NB4 (cell line): ENCODE measurements at regions not wholly inside any gene's neighbourhood (a gene's known extent, or its start where the extent isn't known, plus 50 kb on each side); places are given as distances from the start of the nearest gene placed in this dataset.

ENCODE experiments used
- DNase-seq: peaks from one replicate; pipeline ENCODE4 v3.0.0; 2010; ENCODE audit warnings: low read depth
- H3K4me3 ChIP-seq: one replicate; pipeline ENCODE4 v1.5.1; 2011; ENCODE audit warnings: mild to moderate bottlenecking, low read depth, low read length, moderate library complexity
- MYC ChIP-seq: IDR thresholded peaks from 2 replicates; pipeline ENCODE4 v1.6.1; 2011; ENCODE audit warnings: low read depth, low read length
- POLR2A ChIP-seq: IDR thresholded peaks from 2 replicates; pipeline ENCODE4 v1.6.1; 2011; ENCODE audit warnings: mild to moderate bottlenecking; ENCODE audit not compliant: insufficient read length; ENCODE audit errors: extremely low read depth
- TF ChIP-seq, protein P1 (sequence below): IDR thresholded peaks from one replicate; pipeline ENCODE4 v1.5.1; 2012; ENCODE audit warnings: low read depth, low read length
- TF ChIP-seq, protein P2 (sequence below): IDR thresholded peaks from 2 replicates; pipeline ENCODE4 v1.6.1; 2011; ENCODE audit warnings: low read depth, low read length

DNA sequence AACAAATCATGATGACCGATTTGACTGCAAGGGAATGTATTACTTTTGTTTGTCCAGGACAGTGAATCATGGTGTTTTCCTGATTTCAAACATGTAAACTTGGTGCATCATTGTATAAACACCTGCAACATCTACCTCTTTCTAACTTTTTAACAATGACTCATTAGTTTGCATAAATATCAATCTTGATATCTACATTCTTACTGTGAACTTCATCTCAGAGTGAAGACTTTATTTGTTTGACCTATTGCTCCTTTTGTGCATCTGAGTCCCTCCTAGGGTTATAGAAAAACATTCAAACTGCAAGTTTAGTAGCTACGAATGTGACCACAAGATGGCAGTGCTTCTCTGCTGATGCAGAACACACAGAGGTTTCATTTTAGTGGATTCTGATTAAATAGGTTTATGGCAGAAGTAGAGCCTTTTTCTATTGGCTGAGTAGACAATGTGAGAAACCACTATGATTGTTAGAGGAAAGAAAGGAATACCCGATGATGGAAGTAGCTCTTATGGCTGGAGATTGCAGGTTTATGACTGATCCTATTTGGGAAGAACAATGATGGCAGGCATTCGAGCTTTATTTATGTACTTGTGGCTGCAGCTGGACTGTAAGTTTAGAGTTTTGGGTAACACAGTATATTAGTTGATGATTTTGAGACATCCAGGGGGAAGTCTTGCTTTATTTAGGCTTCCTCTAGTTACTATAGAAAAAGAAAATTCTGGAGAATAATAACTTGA lies 244.2 kb upstream of the OR4E1 start:
- H3K4me3 ChIP-seq = no peak overlapping the region
- TF ChIP-seq, protein P1, sequence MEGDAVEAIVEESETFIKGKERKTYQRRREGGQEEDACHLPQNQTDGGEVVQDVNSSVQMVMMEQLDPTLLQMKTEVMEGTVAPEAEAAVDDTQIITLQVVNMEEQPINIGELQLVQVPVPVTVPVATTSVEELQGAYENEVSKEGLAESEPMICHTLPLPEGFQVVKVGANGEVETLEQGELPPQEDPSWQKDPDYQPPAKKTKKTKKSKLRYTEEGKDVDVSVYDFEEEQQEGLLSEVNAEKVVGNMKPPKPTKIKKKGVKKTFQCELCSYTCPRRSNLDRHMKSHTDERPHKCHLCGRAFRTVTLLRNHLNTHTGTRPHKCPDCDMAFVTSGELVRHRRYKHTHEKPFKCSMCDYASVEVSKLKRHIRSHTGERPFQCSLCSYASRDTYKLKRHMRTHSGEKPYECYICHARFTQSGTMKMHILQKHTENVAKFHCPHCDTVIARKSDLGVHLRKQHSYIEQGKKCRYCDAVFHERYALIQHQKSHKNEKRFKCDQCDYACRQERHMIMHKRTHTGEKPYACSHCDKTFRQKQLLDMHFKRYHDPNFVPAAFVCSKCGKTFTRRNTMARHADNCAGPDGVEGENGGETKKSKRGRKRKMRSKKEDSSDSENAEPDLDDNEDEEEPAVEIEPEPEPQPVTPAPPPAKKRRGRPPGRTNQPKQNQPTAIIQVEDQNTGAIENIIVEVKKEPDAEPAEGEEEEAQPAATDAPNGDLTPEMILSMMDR = peak; percentile 78
- no peak for TF ChIP-seq MYC
- DNase-seq = peak; percentile 48

DNA sequence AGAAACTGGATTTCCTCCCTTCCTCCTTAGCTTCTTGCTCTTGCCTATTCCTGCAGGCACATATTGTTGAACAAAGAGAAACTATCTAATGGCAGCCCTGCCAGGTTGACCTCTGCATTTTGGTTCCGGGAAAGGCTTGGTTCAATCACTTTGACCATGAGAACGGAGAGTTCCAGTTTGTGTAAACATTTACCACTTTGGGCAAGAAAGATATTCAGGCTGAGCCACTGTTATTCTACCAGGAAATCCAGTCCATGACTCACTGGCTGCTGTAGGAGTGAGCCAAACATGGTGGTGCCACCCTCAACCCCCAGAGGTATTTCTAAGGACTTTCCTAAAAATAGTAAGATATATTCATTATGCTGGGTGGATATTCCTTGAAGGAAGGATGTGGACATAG lies 242.2 kb upstream of the OR4E1 start:
- no peak for DNase-seq
- TF ChIP-seq, protein P2, sequence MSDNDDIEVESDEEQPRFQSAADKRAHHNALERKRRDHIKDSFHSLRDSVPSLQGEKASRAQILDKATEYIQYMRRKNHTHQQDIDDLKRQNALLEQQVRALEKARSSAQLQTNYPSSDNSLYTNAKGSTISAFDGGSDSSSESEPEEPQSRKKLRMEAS = no peak
- H3K4me3 ChIP-seq = no peak overlapping the region

- TF ChIP-seq, protein P1 = peak; percentile 74
- TF ChIP-seq POLR2A = no peak
- TF ChIP-seq MYC = no peak
- TF ChIP-seq, protein P2 = no peak
- DNase-seq = peak; percentile 80
- no peak overlapping the region for H3K4me3 ChIP-seq
Observed at GRCh38 chr14:21913759-21914158, 240.1 kb upstream of the OR4E1 start.

DNA sequence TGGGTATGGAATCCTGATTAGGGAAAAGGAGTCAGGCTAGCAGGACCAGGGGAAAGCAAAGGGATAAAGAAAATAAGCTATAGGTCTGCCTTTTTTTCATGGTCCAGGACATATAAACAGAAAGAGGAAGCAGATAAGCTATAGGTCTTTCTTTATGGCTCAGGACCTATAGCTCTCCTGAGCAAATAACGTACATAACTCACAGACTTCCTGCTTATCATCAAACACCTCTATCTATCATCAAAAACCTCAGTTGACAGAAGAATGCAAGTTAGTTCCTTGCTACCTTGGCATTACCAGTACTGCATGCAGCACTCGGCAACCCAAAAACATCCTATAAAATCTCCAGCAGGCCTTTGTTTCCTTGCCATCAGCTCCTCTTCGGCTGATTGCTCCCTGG lies 238.7 kb upstream of the OR4E1 start:
- no peak for DNase-seq
- TF ChIP-seq MYC = no peak
- TF ChIP-seq POLR2A = no peak
- TF ChIP-seq, protein P2 = no peak
- TF ChIP-seq, protein P1 = no peak

DNA sequence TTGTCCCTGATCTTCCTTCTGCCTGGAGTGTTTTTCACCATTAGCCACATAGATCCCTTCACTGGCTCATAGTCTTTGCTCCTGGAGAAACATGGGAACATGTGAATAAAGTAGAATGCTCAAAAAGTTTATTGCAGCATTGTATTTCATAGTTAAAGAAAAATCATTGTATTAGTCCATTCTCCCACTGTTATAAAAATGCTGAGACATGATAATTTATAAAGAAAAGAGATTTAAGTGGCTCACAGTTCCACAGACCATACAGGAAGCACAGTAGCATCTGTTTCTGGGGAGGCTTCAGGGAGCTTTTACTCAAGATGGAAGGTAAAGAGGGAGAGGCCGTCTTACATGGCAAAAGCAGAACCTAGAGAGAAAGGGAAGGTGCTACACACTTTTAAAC lies 238.3 kb upstream of the OR4E1 start:
- no peak overlapping the region for H3K4me3 ChIP-seq
- TF ChIP-seq, protein P1 = no peak
- TF ChIP-seq, protein P2 = no peak
- TF ChIP-seq MYC = no peak
- TF ChIP-seq POLR2A = no peak
- no peak for DNase-seq

More for the DNA sequence above, 238.7 kb upstream of the OR4E1 start:
- no peak overlapping the region for H3K4me3 ChIP-seq

GRCh38 chr14:21910260-21910659 lies 236.6 kb upstream of the OR4E1 start:
- TF ChIP-seq MYC = no peak
- no peak for TF ChIP-seq POLR2A
- TF ChIP-seq, protein P2 = no peak
- TF ChIP-seq, protein P1 = no peak
- no peak overlapping the region for H3K4me3 ChIP-seq
- DNase-seq = no peak
